ENCODE measurements at regions not wholly inside any gene's neighbourhood (a gene's known extent, or its start where the extent isn't known, plus 50 kb on each side); places are given as distances from the start of the nearest gene placed in this dataset.

- no peak overlapping the region for H3K4me2 ChIP-seq (ENCODE audit: insufficient read depth, low read length)
- no peak for FAIRE-seq
Measured at GRCh38 chr17:71910002-71910401, 210.8 kb upstream of the SOX9 start.

More at GRCh38 chr17:71910002-71910401, 210.8 kb upstream of the SOX9 start:
- dilution Hi-C loops (cut with MboI; ENCODE audit: extremely low pct_ligation_motif_present, low sequenced_read_pairs) (no loop called here), intact Hi-C loops (cut with micrococcal nuclease) (no loop called here)
- no peak overlapping the region for H3K4me3 ChIP-seq (replicated peaks in 1 of 3; ENCODE audit: insufficient read depth in 1 of 3, low read depth in 1 of 3, low read length in 3 of 3)
- no peaks in the 10 kb centered on the region for H3K79me2 ChIP-seq (ENCODE audit: control insufficient read depth, insufficient read depth, low read length)
- BruUV-seq (replicated peaks) = no TSS peak
- H3K9ac ChIP-seq (replicated peaks; ENCODE audit: extremely low read depth, insufficient read depth, low read length) = no peak overlapping the region
- H4K20me1 ChIP-seq (replicated peaks; ENCODE audit: control insufficient read depth, extremely low read depth, insufficient read depth, low read length) = no peaks in the 10 kb centered on the region
- H3K36me3 ChIP-seq (ENCODE audit: control insufficient read depth in 2 of 2, extremely low read depth in 1 of 2, insufficient read depth in 2 of 2, low read length in 2 of 2) = no peaks in the 10 kb centered on the region
- TF ChIP-seq GATA2 (IDR thresholded peaks at IDR 0.05; ENCODE audit: insufficient read depth, insufficient read length, low read depth, low read length) (no peak), JUN (IDR thresholded peaks at IDR 0.05; ENCODE audit: borderline replicate concordance, insufficient read depth, insufficient read length, low read depth) (no peak), MYC (IDR thresholded peaks at IDR 0.05; ENCODE audit: low read depth, low read length) (no peak), CTCF (IDR thresholded peaks at IDR 0.05; ENCODE audit: extremely low read depth in 1 of 2, insufficient read depth in 1 of 2, low read depth in 1 of 2, low read length in 2 of 2) (no peak), EZH2 (IDR thresholded peaks at IDR 0.05; ENCODE audit: borderline replicate concordance, low read depth, low read length, severe bottlenecking) (no peak), POLR2A (IDR thresholded peaks at IDR 0.05; ENCODE audit: low read depth, low read length) (no peak), POLR2AphosphoS5 (IDR thresholded peaks at IDR 0.05; ENCODE audit: insufficient read depth, low read depth, low read length) (no peak), FOS (IDR thresholded peaks at IDR 0.05; ENCODE audit: borderline replicate concordance, insufficient read depth, low read length) (no peak), MAX (IDR thresholded peaks at IDR 0.05; ENCODE audit: insufficient read depth, insufficient read length) (no peak)
- no peak for DNase-seq (ENCODE audit: low read depth, low spot score)
- H3K27me3 ChIP-seq (ENCODE audit: control insufficient read depth in 2 of 2, insufficient read depth in 2 of 2, low read length in 2 of 2) = no peaks in the 10 kb centered on the region
- no peak overlapping the region for H3K27ac ChIP-seq (ENCODE audit: insufficient read depth, low read depth, low read length)
- H3K9me1 ChIP-seq (replicated peaks; ENCODE audit: control insufficient read depth, extremely low read depth, insufficient read depth, low read length) = no peaks in the 10 kb centered on the region
- H3K4me1 ChIP-seq (ENCODE audit: control insufficient read depth, extremely low read depth, insufficient read depth, low read length) = no peaks in the 10 kb centered on the region
- ChIA-PET CTCF (no interaction called here), POLR2A (no interaction called here)
- peaks cover 4% of the 10 kb centered on the region for H3K9me3 ChIP-seq (replicated peaks; ENCODE audit: control insufficient read depth, insufficient read depth, low read length)
- H2AFZ ChIP-seq (ENCODE audit: low read depth, low read length) = no peak overlapping the region

Data from endothelial cell of umbilical vein (primary cell).